HG03521 (cell line): ENCODE measurements at regions not wholly inside any gene's neighbourhood (a gene's known extent, or its start where the extent isn't known, plus 50 kb on each side); places are given as distances from the start of the nearest gene placed in this dataset.

Source experiments
- ATAC-seq: cut with Tn5 transposase; IDR thresholded peaks from one replicate; pipeline ENCODE4 v1.9.1; 2021; ENCODE audit warnings: mild to moderate bottlenecking, moderate library complexity; ENCODE audit not compliant: unreplicated experiment

GRCh38 chr7:9958486-9958885 is 1015.2 kb upstream of the PHF14 start:
- no peak for ATAC-seq

- ATAC-seq, result no peak
These were observed 1013.2 kb upstream of the PHF14 start for GRCh38 chr7:9960460-9960859.

- no peak for ATAC-seq
These were observed 1012.3 kb upstream of the PHF14 start for GRCh38 chr7:9961161-9961922.

GRCh38 chr7:9962742-9963141 is 1010.9 kb upstream of the PHF14 start:
- no peak for ATAC-seq

GRCh38 chr7:9978106-9979064 is 995.3 kb upstream of the PHF14 start:
- no peak for ATAC-seq

- no peak for ATAC-seq
These were observed 991.8 kb upstream of the PHF14 start for GRCh38 chr7:9981742-9982349.

- no peak for ATAC-seq
These were observed 990.6 kb upstream of the PHF14 start for GRCh38 chr7:9983048-9983447.

- no peak for ATAC-seq
These were observed 958.0 kb upstream of the PHF14 start for GRCh38 chr7:10015687-10016086.

GRCh38 chr7:10022480-10022879 is 951.2 kb upstream of the PHF14 start:
- ATAC-seq, result no peak

- no peak for ATAC-seq
These were observed 950.7 kb upstream of the PHF14 start for GRCh38 chr7:10022957-10023356.

- ATAC-seq, result no peak
These were observed 938.7 kb upstream of the PHF14 start for GRCh38 chr7:10034843-10035556.

- ATAC-seq, result no peak
These were observed 937.0 kb upstream of the PHF14 start for GRCh38 chr7:10036693-10037092.

GRCh38 chr7:10038351-10038750 is 935.3 kb upstream of the PHF14 start:
- ATAC-seq, result no peak

- no peak for ATAC-seq
These were observed 933.0 kb upstream of the PHF14 start for GRCh38 chr7:10040674-10041073.

GRCh38 chr7:10070899-10071298 is 902.8 kb upstream of the PHF14 start:
- no peak for ATAC-seq

- no peak for ATAC-seq
These were observed 897.8 kb upstream of the PHF14 start for GRCh38 chr7:10075866-10076265.

- no peak for ATAC-seq
These were observed 896.9 kb upstream of the PHF14 start for GRCh38 chr7:10076660-10077300.

GRCh38 chr7:10079572-10079971 is 894.1 kb upstream of the PHF14 start:
- no peak for ATAC-seq

- no peak for ATAC-seq
These were observed 890.8 kb upstream of the PHF14 start for GRCh38 chr7:10082896-10083295.

GRCh38 chr7:10083766-10084165 is 889.9 kb upstream of the PHF14 start:
- ATAC-seq, result no peak
